Activated CD4-positive, CD25-positive, alpha-beta regulatory T cell treated with anti-CD3 and anti-CD28 coated beads, Interleukin-2, amount 50 U/mL, for 24 hours (primary cell): ENCODE measurements at regions not wholly inside any gene's neighbourhood (a gene's known extent, or its start where the extent isn't known, plus 50 kb on each side); places are given as distances from the start of the nearest gene placed in this dataset.
"Not testable (repeated sequence)": the region's sequence is repeated elsewhere in the genome, so short reads cannot be mapped to it uniquely, and the experiment has no call there.

Source experiments
- ATAC-seq, 2 donors: fragments of 150-1000 bp; cut with Tn5 transposase; one replicate each; pipeline ENCODE4 v1.10.0; 2021; ENCODE audit warnings: mild to moderate bottlenecking in 1 of 2, moderate library complexity in 1 of 2

GRCh38 chr6:112591329-112591728 lies 244.2 kb downstream of the RFPL4B start:
- ATAC-seq: no peak

GRCh38 chr6:112592159-112592558 lies 245.0 kb downstream of the RFPL4B start:
- ATAC-seq: no peak

GRCh38 chr6:112594886-112595594 lies 247.9 kb downstream of the RFPL4B start:
- ATAC-seq: no peak

GRCh38 chr6:112595841-112596240 lies 248.7 kb downstream of the RFPL4B start:
- no peak for ATAC-seq

GRCh38 chr6:112597176-112597575 lies 250.0 kb downstream of the RFPL4B start:
- ATAC-seq: no peak

- no peak for ATAC-seq
These were observed 253.0 kb downstream of the RFPL4B start for GRCh38 chr6:112600168-112600567.

GRCh38 chr6:112603726-112604125 lies 256.6 kb downstream of the RFPL4B start:
- no peak for ATAC-seq

- no peak for ATAC-seq
These were observed 259.7 kb downstream of the RFPL4B start for GRCh38 chr6:112606656-112607435.

GRCh38 chr6:112608925-112609324 lies 261.8 kb downstream of the RFPL4B start:
- ATAC-seq: not testable (repeated sequence)

- no peak for ATAC-seq
These were observed 266.3 kb downstream of the RFPL4B start for GRCh38 chr6:112613410-112613809.

- no peak for ATAC-seq
These were observed 271.7 kb downstream of the RFPL4B start for GRCh38 chr6:112618849-112619248.

- ATAC-seq: no peak
These were observed 273.9 kb downstream of the RFPL4B start for GRCh38 chr6:112620812-112621569.

GRCh38 chr6:112622036-112622435 lies 274.9 kb downstream of the RFPL4B start:
- ATAC-seq: no peak

GRCh38 chr6:112626468-112627082 lies 279.4 kb downstream of the RFPL4B start:
- no peak for ATAC-seq

- no peak for ATAC-seq
These were observed 287.2 kb downstream of the RFPL4B start for GRCh38 chr6:112634376-112634775.

- no peak for ATAC-seq
These were observed 289.6 kb downstream of the RFPL4B start for GRCh38 chr6:112636650-112637262.

GRCh38 chr6:112639391-112639831 lies 292.3 kb downstream of the RFPL4B start:
- no peak for ATAC-seq

GRCh38 chr6:112640891-112641290 lies 293.8 kb downstream of the RFPL4B start:
- no peak for ATAC-seq

GRCh38 chr6:112649853-112650252 lies 302.7 kb downstream of the RFPL4B start:
- ATAC-seq: no peak

GRCh38 chr6:112651239-112651638 lies 304.1 kb downstream of the RFPL4B start:
- no peak for ATAC-seq

- ATAC-seq: no peak
These were observed 312.8 kb downstream of the RFPL4B start for GRCh38 chr6:112659912-112660311.

GRCh38 chr6:112660626-112661025 lies 313.5 kb downstream of the RFPL4B start:
- no peak for ATAC-seq
